ENCODE measurements at regions not wholly inside any gene's neighbourhood (a gene's known extent, or its start where the extent isn't known, plus 50 kb on each side); places are given as distances from the start of the nearest gene placed in this dataset.

- no peak for DNase-seq (ENCODE audit: low read depth)
These were observed 615.1 kb upstream of the SALL3 start for GRCh38 chr18:78364388-78364960.

- DNase-seq (ENCODE audit: low read depth) = no peak
These were observed 611.6 kb upstream of the SALL3 start for GRCh38 chr18:78367996-78368395.

GRCh38 chr18:78368726-78369125 is 610.9 kb upstream of the SALL3 start:
- DNase-seq (ENCODE audit: low read depth) = no peak

- DNase-seq (ENCODE audit: low read depth) = no peak
These were observed 603.6 kb upstream of the SALL3 start for GRCh38 chr18:78376046-78376445.

- no peak for DNase-seq (ENCODE audit: low read depth)
These were observed 601.2 kb upstream of the SALL3 start for GRCh38 chr18:78378403-78378802.

- no peak for DNase-seq (ENCODE audit: low read depth)
These were observed 600.6 kb upstream of the SALL3 start for GRCh38 chr18:78378983-78379382.

GRCh38 chr18:78390348-78390951 is 589.2 kb upstream of the SALL3 start:
- DNase-seq (ENCODE audit: low read depth) = no peak

- no peak for DNase-seq (ENCODE audit: low read depth)
These were observed 588.7 kb upstream of the SALL3 start for GRCh38 chr18:78390952-78391348.

- DNase-seq (ENCODE audit: low read depth) = no peak
These were observed 586.3 kb upstream of the SALL3 start for GRCh38 chr18:78393086-78393862.

GRCh38 chr18:78396077-78396476 is 583.5 kb upstream of the SALL3 start:
- DNase-seq (ENCODE audit: low read depth) = no peak

- no peak for DNase-seq (ENCODE audit: low read depth)
These were observed 582.9 kb upstream of the SALL3 start for GRCh38 chr18:78396756-78397155.

GRCh38 chr18:78399992-78400503 is 579.6 kb upstream of the SALL3 start:
- no peak for DNase-seq (ENCODE audit: low read depth)

- DNase-seq (ENCODE audit: low read depth) = no peak
These were observed 577.2 kb upstream of the SALL3 start for GRCh38 chr18:78402440-78402839.

- no peak for DNase-seq (ENCODE audit: low read depth)
These were observed 576.7 kb upstream of the SALL3 start for GRCh38 chr18:78402966-78403365.

GRCh38 chr18:78403371-78403770 is 576.2 kb upstream of the SALL3 start:
- DNase-seq (ENCODE audit: low read depth) = no peak

- no peak for DNase-seq (ENCODE audit: low read depth)
These were observed 573.9 kb upstream of the SALL3 start for GRCh38 chr18:78405763-78406162.

GRCh38 chr18:78406743-78407465 is 572.7 kb upstream of the SALL3 start:
- no peak for DNase-seq (ENCODE audit: low read depth)

GRCh38 chr18:78407466-78407844 is 572.2 kb upstream of the SALL3 start:
- no peak for DNase-seq (ENCODE audit: low read depth)

- no peak for DNase-seq (ENCODE audit: low read depth)
These were observed 571.0 kb upstream of the SALL3 start for GRCh38 chr18:78408623-78409022.

GRCh38 chr18:78410094-78410786 is 569.4 kb upstream of the SALL3 start:
- no peak for DNase-seq (ENCODE audit: low read depth)

GRCh38 chr18:78411539-78411938 is 568.1 kb upstream of the SALL3 start:
- DNase-seq (ENCODE audit: low read depth) = no peak

- DNase-seq (ENCODE audit: low read depth) = no peak
These were observed 565.3 kb upstream of the SALL3 start for GRCh38 chr18:78414302-78414701.
